SK-N-SH (cell line): ENCODE measurements at regions not wholly inside any gene's neighbourhood (a gene's known extent, or its start where the extent isn't known, plus 50 kb on each side); places are given as distances from the start of the nearest gene placed in this dataset.

ENCODE experiments used
- CTCF ChIA-PET: fragments of 300-600, 350-600 bp; formaldehyde crosslinking; extraction: SDS; loops from one replicate; lab custom pipeline; 2021; lab: Yijun Ruan, JAX
- POLR2A ChIA-PET: fragments of 350-600 bp; sonication (Branson Sonifier 250); formaldehyde crosslinking; extraction: SDS; loops from one replicate; lab custom pipeline; 2020; ENCODE audit warnings: antibody characterized with exemption, inconsistent platforms; lab: Yijun Ruan, JAX
- DNase-seq: peaks from one replicate; pipeline ENCODE4 v3.0.0; 2012
- H2AFZ ChIP-seq: fragments of 200-600 bp; sonication (generic); 2 replicates; pipeline ENCODE4 v1.8.1; 2016; ENCODE audit warnings: antibody characterized with exemption, mild to moderate bottlenecking, low read depth
- H3F3A ChIP-seq: fragments of 200-600 bp; sonication (generic); replicated peaks from 2 replicates; pipeline ENCODE3; 2016; ENCODE audit warnings: antibody characterized with exemption, mild to moderate bottlenecking; ENCODE audit not compliant: insufficient read depth
- H3K27ac ChIP-seq, 2 experiments: fragments of 200-500 bp in 1 of 2; fragments of 200-600 bp in 1 of 2; sonication (Bioruptor generic) in 1 of 2; sonication (generic), shearing (Covaris generic) in 1 of 2; 2 replicates each; pipeline versions ENCODE4 v1.5.1 to v1.6.1; 2014 to 2016; ENCODE audit warnings: low read depth in 2 of 2, inconsistent platforms in 1 of 2, low read length in 1 of 2, mild to moderate bottlenecking in 1 of 2, mixed read lengths in 1 of 2
- H3K27me3 ChIP-seq: fragments of 200-600 bp; sonication (generic), shearing (Covaris generic); 2 replicates; pipeline ENCODE4 v1.6.1; 2016; ENCODE audit warnings: mixed run types; ENCODE audit not compliant: insufficient read depth
- H3K36me3 ChIP-seq, 2 experiments: fragments of 200-500 bp in 1 of 2; fragments of 200-600 bp in 1 of 2; sonication (Bioruptor generic) in 1 of 2; sonication (generic) in 1 of 2; replicated peaks in 1 of 2; 2 replicates each; pipeline versions ENCODE3 to v1.5.1; 2014 to 2016; ENCODE audit warnings: low read length in 1 of 2, mild to moderate bottlenecking in 1 of 2; ENCODE audit not compliant: insufficient read depth in 2 of 2, control insufficient read depth in 1 of 2
- H3K4me1 ChIP-seq, 2 experiments: fragments of 200-500 bp in 1 of 2; fragments of 200-600 bp in 1 of 2; sonication (Bioruptor generic) in 1 of 2; sonication (generic), shearing (Covaris generic) in 1 of 2; 2 replicates each; pipeline versions ENCODE4 v1.5.1 to v1.6.1; 2014 to 2016; ENCODE audit warnings: low read depth in 1 of 2, low read length in 1 of 2, mixed run types in 1 of 2; ENCODE audit not compliant: insufficient read depth in 2 of 2, control insufficient read depth in 1 of 2
- H3K4me2 ChIP-seq: fragments of 200-600 bp; sonication (generic), shearing (Covaris generic); 2 replicates; pipeline ENCODE4 v1.6.1; 2017; ENCODE audit warnings: mixed run types
- H3K4me3 ChIP-seq, 2 experiments: fragments of 200-500 bp in 1 of 2; fragments of 200-600 bp in 1 of 2; sonication (Bioruptor generic) in 1 of 2; sonication (generic), shearing (Covaris generic) in 1 of 2; 2 replicates each; pipeline versions ENCODE4 v1.5.1 to v1.8.1; 2014 to 2016; ENCODE audit warnings: low read depth in 2 of 2, inconsistent platforms in 1 of 2, low read length in 1 of 2, mild to moderate bottlenecking in 1 of 2, mixed read lengths in 1 of 2, moderate library complexity in 1 of 2
- H3K79me2 ChIP-seq: fragments of 200-600 bp; sonication (generic); 2 replicates; pipeline ENCODE4 v1.8.1; 2017; ENCODE audit warnings: mild to moderate bottlenecking; ENCODE audit not compliant: insufficient read depth
- H3K9ac ChIP-seq: fragments of 200-600 bp; sonication (generic); 2 replicates; pipeline ENCODE4 v1.6.1; 2017; ENCODE audit warnings: mixed run types
- H3K9me2 ChIP-seq: fragments of 200-600 bp; sonication (generic); 2 replicates; pipeline ENCODE4 v1.6.1; 2017; ENCODE audit warnings: mixed run types
- H3K9me3 ChIP-seq: fragments of 200-600 bp; sonication (generic); 2 replicates; pipeline ENCODE4 v1.6.1; 2017; ENCODE audit warnings: mixed run types, mild to moderate bottlenecking, moderate library complexity
- H4K20me1 ChIP-seq: fragments of 200-600 bp; sonication (generic); 2 replicates; pipeline ENCODE4 v1.6.1; 2017; ENCODE audit warnings: mild to moderate bottlenecking, mixed run types; ENCODE audit not compliant: insufficient read depth
- FOSL2 ChIP-seq: IDR thresholded peaks from 2 replicates; pipeline ENCODE4 v1.4.0; 2012; ENCODE audit warnings: low read depth, mild to moderate bottlenecking, moderate library complexity, borderline replicate concordance
- FOXJ3 ChIP-seq: sonication (generic); formaldehyde crosslinking; IDR thresholded peaks from 2 replicates; pipeline ENCODE4 v1.5.1; 2020; ENCODE audit warnings: mild to moderate bottlenecking, missing genetic modification reagents
- FOXM1 ChIP-seq: IDR thresholded peaks from 2 replicates; pipeline ENCODE4 v1.4.0; 2012; ENCODE audit warnings: low read depth, mild to moderate bottlenecking
- GABPA ChIP-seq: IDR thresholded peaks from 2 replicates; pipeline ENCODE4 v1.4.0; 2012; ENCODE audit warnings: low read depth, mild to moderate bottlenecking
- JUND ChIP-seq: IDR thresholded peaks from 2 replicates; pipeline ENCODE4 v1.4.0; 2012
- MXI1 ChIP-seq: IDR thresholded peaks from 2 replicates; pipeline ENCODE4 v1.6.1; 2012; ENCODE audit warnings: mild to moderate bottlenecking, low read depth, low read length, improper control_type of control experiment
- NRF1 ChIP-seq: IDR thresholded peaks from 2 replicates; pipeline ENCODE4 v1.6.1; 2012; ENCODE audit warnings: low read depth, mild to moderate bottlenecking, low read length
- RAD21 ChIP-seq: IDR thresholded peaks from 2 replicates; pipeline ENCODE4 v1.6.1; 2012; ENCODE audit warnings: mild to moderate bottlenecking, low read length
- RFX5 ChIP-seq: IDR thresholded peaks from 2 replicates; pipeline ENCODE4 v1.6.1; 2012; ENCODE audit warnings: mild to moderate bottlenecking, improper control_type of control experiment, low read length
- RXRA ChIP-seq: IDR thresholded peaks from 2 replicates; pipeline ENCODE4 v1.4.0; 2012; ENCODE audit warnings: low read depth, mild to moderate bottlenecking, borderline replicate concordance
- SIN3A ChIP-seq: IDR thresholded peaks from 2 replicates; pipeline ENCODE4 v1.6.1; 2012; ENCODE audit warnings: low read depth, mild to moderate bottlenecking, low read length, moderate library complexity, borderline replicate concordance
- TAF1 ChIP-seq: IDR thresholded peaks from 2 replicates; pipeline ENCODE4 v1.6.1; 2012; ENCODE audit warnings: low read depth, mild to moderate bottlenecking, low read length, moderate library complexity, borderline replicate concordance
- TCF12 ChIP-seq: IDR thresholded peaks from 2 replicates; pipeline ENCODE4 v1.4.0; 2012
- WGBS: methylation state at CpG from one replicate; pipeline ENCODE4 v1.1.6; 2017; ENCODE audit warnings: low lambda C conversion rate; 5-methylcytosine and 5-hydroxymethylcytosine counted together
- TF ChIP-seq, protein P1 (sequence below): IDR thresholded peaks from 2 replicates; pipeline ENCODE4 v1.4.0; 2012; ENCODE audit warnings: low read depth, borderline replicate concordance
- TF ChIP-seq, protein P2 (sequence below): IDR thresholded peaks from 2 replicates; pipeline ENCODE4 v1.6.1; 2012; ENCODE audit warnings: mild to moderate bottlenecking, low read depth, low read length, moderate library complexity
- TF ChIP-seq, protein P3 (sequence below): IDR thresholded peaks from 2 replicates; pipeline ENCODE4 v1.4.0; 2012; ENCODE audit warnings: low read depth, borderline replicate concordance
- TF ChIP-seq, protein P4 (sequence below): IDR thresholded peaks from 2 replicates; pipeline ENCODE4; 2012
- TF ChIP-seq, protein P5 (sequence below): fragments of 150-350 bp; IDR thresholded peaks from 2 replicates; pipeline ENCODE4 v1.6.1; 2016; ENCODE audit warnings: mild to moderate bottlenecking, low read depth, low read length

DNA sequence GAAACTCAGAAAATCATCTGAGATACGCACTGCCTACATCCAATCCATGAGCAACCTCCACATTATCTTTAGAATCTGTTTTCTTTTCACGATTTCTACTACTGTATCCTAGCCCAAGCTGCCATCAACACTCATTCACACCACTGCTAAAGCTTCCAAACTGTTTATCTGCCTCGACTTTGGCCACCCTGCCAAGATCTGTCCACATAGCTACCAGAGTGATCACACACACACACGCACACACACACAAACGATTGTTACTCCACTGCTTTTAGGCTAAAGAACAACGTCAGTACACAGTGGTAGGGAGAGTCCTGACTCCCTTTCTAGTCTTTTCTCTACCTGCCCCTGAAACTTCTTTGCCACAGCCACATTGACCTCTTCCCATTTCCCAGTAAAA, 142.0 kb downstream of the CCDC71L start:
- Histone ChIP-seq H3K4me1 (no peaks in the 10 kb centered on the region), H2AFZ (no peak overlapping the region), H3K27me3 (no peaks in the 10 kb centered on the region), H3K9me3 (no peaks in the 10 kb centered on the region), H3K79me2 (no peaks in the 10 kb centered on the region), H3F3A (no peaks in the 10 kb centered on the region), H3K4me3 (no peak overlapping the region), H3K27ac (no peak overlapping the region), H4K20me1 (no peaks in the 10 kb centered on the region), H3K36me3 (no peaks in the 10 kb centered on the region), H3K4me2 (no peak overlapping the region), H3K9me2 (no peaks in the 10 kb centered on the region), H3K9ac (no peak overlapping the region)
- POLR2A ChIA-PET, result no interaction called here
- whole genome bisulfite sequencing, result 61% methylated on average over 6 of the region's 6 CpGs
- TF ChIP-seq, protein P1, sequence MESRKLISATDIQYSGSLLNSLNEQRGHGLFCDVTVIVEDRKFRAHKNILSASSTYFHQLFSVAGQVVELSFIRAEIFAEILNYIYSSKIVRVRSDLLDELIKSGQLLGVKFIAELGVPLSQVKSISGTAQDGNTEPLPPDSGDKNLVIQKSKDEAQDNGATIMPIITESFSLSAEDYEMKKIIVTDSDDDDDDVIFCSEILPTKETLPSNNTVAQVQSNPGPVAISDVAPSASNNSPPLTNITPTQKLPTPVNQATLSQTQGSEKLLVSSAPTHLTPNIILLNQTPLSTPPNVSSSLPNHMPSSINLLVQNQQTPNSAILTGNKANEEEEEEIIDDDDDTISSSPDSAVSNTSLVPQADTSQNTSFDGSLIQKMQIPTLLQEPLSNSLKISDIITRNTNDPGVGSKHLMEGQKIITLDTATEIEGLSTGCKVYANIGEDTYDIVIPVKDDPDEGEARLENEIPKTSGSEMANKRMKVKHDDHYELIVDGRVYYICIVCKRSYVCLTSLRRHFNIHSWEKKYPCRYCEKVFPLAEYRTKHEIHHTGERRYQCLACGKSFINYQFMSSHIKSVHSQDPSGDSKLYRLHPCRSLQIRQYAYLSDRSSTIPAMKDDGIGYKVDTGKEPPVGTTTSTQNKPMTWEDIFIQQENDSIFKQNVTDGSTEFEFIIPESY, result no peak
- TF ChIP-seq SIN3A (no peak), FOXJ3 (no peak), GABPA (no peak), RXRA (no peak), TAF1 (no peak), FOXM1 (no peak), MXI1 (no peak), JUND (no peak), NRF1 (no peak), TCF12 (no peak), RFX5 (no peak), RAD21 (no peak), FOSL2 (no peak)
- TF ChIP-seq, protein P2, sequence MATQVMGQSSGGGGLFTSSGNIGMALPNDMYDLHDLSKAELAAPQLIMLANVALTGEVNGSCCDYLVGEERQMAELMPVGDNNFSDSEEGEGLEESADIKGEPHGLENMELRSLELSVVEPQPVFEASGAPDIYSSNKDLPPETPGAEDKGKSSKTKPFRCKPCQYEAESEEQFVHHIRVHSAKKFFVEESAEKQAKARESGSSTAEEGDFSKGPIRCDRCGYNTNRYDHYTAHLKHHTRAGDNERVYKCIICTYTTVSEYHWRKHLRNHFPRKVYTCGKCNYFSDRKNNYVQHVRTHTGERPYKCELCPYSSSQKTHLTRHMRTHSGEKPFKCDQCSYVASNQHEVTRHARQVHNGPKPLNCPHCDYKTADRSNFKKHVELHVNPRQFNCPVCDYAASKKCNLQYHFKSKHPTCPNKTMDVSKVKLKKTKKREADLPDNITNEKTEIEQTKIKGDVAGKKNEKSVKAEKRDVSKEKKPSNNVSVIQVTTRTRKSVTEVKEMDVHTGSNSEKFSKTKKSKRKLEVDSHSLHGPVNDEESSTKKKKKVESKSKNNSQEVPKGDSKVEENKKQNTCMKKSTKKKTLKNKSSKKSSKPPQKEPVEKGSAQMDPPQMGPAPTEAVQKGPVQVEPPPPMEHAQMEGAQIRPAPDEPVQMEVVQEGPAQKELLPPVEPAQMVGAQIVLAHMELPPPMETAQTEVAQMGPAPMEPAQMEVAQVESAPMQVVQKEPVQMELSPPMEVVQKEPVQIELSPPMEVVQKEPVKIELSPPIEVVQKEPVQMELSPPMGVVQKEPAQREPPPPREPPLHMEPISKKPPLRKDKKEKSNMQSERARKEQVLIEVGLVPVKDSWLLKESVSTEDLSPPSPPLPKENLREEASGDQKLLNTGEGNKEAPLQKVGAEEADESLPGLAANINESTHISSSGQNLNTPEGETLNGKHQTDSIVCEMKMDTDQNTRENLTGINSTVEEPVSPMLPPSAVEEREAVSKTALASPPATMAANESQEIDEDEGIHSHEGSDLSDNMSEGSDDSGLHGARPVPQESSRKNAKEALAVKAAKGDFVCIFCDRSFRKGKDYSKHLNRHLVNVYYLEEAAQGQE, result no peak
- TF ChIP-seq, protein P3, sequence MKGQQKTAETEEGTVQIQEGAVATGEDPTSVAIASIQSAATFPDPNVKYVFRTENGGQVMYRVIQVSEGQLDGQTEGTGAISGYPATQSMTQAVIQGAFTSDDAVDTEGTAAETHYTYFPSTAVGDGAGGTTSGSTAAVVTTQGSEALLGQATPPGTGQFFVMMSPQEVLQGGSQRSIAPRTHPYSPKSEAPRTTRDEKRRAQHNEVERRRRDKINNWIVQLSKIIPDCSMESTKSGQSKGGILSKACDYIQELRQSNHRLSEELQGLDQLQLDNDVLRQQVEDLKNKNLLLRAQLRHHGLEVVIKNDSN, result no peak
- TF ChIP-seq, protein P4, sequence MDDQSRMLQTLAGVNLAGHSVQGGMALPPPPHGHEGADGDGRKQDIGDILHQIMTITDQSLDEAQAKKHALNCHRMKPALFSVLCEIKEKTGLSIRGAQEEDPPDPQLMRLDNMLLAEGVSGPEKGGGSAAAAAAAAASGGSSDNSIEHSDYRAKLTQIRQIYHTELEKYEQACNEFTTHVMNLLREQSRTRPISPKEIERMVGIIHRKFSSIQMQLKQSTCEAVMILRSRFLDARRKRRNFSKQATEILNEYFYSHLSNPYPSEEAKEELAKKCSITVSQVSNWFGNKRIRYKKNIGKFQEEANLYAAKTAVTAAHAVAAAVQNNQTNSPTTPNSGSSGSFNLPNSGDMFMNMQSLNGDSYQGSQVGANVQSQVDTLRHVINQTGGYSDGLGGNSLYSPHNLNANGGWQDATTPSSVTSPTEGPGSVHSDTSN, result no peak
- TF ChIP-seq, protein P5, sequence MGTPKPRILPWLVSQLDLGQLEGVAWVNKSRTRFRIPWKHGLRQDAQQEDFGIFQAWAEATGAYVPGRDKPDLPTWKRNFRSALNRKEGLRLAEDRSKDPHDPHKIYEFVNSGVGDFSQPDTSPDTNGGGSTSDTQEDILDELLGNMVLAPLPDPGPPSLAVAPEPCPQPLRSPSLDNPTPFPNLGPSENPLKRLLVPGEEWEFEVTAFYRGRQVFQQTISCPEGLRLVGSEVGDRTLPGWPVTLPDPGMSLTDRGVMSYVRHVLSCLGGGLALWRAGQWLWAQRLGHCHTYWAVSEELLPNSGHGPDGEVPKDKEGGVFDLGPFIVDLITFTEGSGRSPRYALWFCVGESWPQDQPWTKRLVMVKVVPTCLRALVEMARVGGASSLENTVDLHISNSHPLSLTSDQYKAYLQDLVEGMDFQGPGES, result no peak
- DNase-seq, result no peak
- CTCF ChIA-PET, result interaction anchor here (1.2 kb wide), 1 partner anchor 141 kb away, joined by 3 read pairs; no protein-coding TSS in a partner anchor
